Activated B cell treated with CpG ODN at 0.5 μM for 24 hours (primary cell): ENCODE measurements at regions not wholly inside any gene's neighbourhood (a gene's known extent, or its start where the extent isn't known, plus 50 kb on each side); places are given as distances from the start of the nearest gene placed in this dataset.
"Not testable (repeated sequence)": the region's sequence is repeated elsewhere in the genome, so short reads cannot be mapped to it uniquely, and the experiment has no call there.

Source experiments
- ATAC-seq: fragments of 200-7000 bp; cut with Tn5 transposase; one replicate; pipeline ENCODE4 v1.10.0; 2021; ENCODE audit warnings: low read depth, mild to moderate bottlenecking, moderate library complexity
- CTCF ChIA-PET: fragments of 350-600 bp; sonication (Branson Sonifier 250); formaldehyde crosslinking; loops from one replicate; lab custom pipeline; 2021; ENCODE audit warnings: antibody characterized with exemption; lab: Charles Lee
- POLR2A ChIA-PET: fragments of 350-600 bp; sonication (Branson Sonifier 250); formaldehyde crosslinking; loops from one replicate; lab custom pipeline; 2021; ENCODE audit warnings: antibody characterized with exemption; lab: Charles Lee
- DNase-seq: peaks from one replicate; pipeline ENCODE4 v3.0.0; 2022
- H3K27ac Mint-ChIP-seq: one replicate; pipeline ENCODE4 v1.8.0; 2020; ENCODE audit warnings: mixed read lengths
- H3K27me3 Mint-ChIP-seq: one replicate; pipeline ENCODE4 v1.8.0; 2021; ENCODE audit warnings: mixed read lengths
- H3K36me3 Mint-ChIP-seq: one replicate; pipeline ENCODE4 v1.8.0; 2021; ENCODE audit warnings: low read depth, mixed read lengths
- H3K4me1 Mint-ChIP-seq: one replicate; pipeline ENCODE4 v1.8.0; 2021; ENCODE audit warnings: mixed read lengths
- H3K4me3 Mint-ChIP-seq: one replicate; pipeline ENCODE4 v1.8.0; 2020; ENCODE audit warnings: mild to moderate bottlenecking, mixed read lengths
- H3K9me3 Mint-ChIP-seq: one replicate; pipeline ENCODE4 v1.8.0; 2020; ENCODE audit warnings: mixed read lengths
- intact Hi-C: fragments of 100-400 bp; cut with micrococcal nuclease; formaldehyde crosslinking; loops from one replicate; pipeline ENCODE4 v1.15.1; 2024
- TF ChIP-seq, protein P1 (sequence below): fragments of 200-600 bp; IDR thresholded peaks from one replicate; pipeline ENCODE4 v1.8.0; 2022; ENCODE audit warnings: antibody characterized with exemption, mild to moderate bottlenecking

DNA sequence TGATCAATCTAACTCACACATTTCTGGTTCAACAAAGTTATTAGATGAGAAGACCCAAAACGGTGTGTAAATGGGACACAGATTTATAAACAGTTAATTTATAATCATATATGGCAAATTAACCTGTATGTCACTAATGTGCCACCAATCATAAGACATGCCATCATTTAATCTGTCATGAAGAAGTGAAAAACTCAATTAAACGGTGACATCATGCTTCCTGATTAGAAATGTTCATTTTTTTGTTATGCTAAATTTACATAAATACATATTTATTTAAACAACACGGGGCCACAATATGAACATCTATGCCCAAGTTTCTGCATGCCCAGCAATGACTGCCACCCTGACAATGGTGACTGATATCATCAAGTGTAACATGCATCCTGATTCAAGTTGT, 164.1 kb upstream of the EEA1 start:
- TF ChIP-seq, protein P1, sequence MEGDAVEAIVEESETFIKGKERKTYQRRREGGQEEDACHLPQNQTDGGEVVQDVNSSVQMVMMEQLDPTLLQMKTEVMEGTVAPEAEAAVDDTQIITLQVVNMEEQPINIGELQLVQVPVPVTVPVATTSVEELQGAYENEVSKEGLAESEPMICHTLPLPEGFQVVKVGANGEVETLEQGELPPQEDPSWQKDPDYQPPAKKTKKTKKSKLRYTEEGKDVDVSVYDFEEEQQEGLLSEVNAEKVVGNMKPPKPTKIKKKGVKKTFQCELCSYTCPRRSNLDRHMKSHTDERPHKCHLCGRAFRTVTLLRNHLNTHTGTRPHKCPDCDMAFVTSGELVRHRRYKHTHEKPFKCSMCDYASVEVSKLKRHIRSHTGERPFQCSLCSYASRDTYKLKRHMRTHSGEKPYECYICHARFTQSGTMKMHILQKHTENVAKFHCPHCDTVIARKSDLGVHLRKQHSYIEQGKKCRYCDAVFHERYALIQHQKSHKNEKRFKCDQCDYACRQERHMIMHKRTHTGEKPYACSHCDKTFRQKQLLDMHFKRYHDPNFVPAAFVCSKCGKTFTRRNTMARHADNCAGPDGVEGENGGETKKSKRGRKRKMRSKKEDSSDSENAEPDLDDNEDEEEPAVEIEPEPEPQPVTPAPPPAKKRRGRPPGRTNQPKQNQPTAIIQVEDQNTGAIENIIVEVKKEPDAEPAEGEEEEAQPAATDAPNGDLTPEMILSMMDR = no peak
- ATAC-seq = no peak
- no peak overlapping the region for H3K27ac Mint-ChIP-seq
- H3K4me1 Mint-ChIP-seq = peaks cover 14% of the 10 kb centered on the region
- no peaks in the 10 kb centered on the region for H3K9me3 Mint-ChIP-seq
- no peaks in the 10 kb centered on the region for H3K36me3 Mint-ChIP-seq
- H3K27me3 Mint-ChIP-seq = no peaks in the 10 kb centered on the region
- no peak overlapping the region for H3K4me3 Mint-ChIP-seq
- intact Hi-C loops = no loop called here
- ChIA-PET CTCF (interaction anchor here (0.7 kb wide), 1 partner anchor 326 kb away, joined by 3 read pairs; no protein-coding TSS in a partner anchor), POLR2A (no interaction called here)
- no peak for DNase-seq

DNA sequence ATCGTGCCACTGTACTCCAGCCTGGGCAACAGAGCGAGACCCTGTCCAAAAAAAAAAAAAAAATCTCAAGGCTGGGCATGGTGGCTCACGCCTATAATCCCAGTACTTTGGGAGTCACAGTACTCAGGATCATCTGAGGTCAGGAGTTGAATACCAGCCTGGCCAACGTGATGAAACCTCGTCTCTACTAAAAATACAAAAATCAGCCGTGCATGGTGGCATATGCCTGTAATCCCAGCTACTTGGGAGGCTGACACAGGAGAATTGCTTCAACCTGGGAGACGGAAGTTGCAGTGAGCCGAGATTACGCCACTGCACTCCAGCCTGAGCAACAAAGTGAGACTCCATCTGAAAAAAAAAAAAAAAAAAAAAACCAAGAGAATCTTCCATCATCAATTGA, 165.1 kb upstream of the EEA1 start:
- H3K27ac Mint-ChIP-seq, H3K36me3 Mint-ChIP-seq, intact Hi-C loops, CTCF ChIA-PET, H3K9me3 Mint-ChIP-seq, H3K4me3 Mint-ChIP-seq, H3K27me3 Mint-ChIP-seq, ATAC-seq, DNase-seq: not testable (repeated sequence)
- POLR2A ChIA-PET = interaction anchor here (0.7 kb wide), 1 partner anchor 290 kb away, joined by 6 read pairs; no protein-coding TSS in a partner anchor
- peaks cover 18% of the 10 kb centered on the region for H3K4me1 Mint-ChIP-seq

- ChIA-PET POLR2A (interaction anchor here (0.7 kb wide), 1 partner anchor 44 kb away, joined by 3 read pairs; no protein-coding TSS in a partner anchor), CTCF (interaction anchor here (1.1 to 4.0 kb wide), 4 partner anchors 11 to 302 kb away, joined by 3 to 38 read pairs (median 4); no protein-coding TSS in a partner anchor)
- Mint-ChIP-seq H3K9me3 (no peaks in the 10 kb centered on the region), H3K4me1 (peaks cover 18% of the 10 kb centered on the region), H3K36me3 (no peaks in the 10 kb centered on the region), H3K4me3 (peak overlapping the region; percentile 45), H3K27me3 (no peaks in the 10 kb centered on the region), H3K27ac (peak overlapping the region; percentile 19)
- TF ChIP-seq, protein P1 = no peak
- ATAC-seq = peak; percentile 34
- intact Hi-C loops = loop anchor here (5.0 kb wide), 2 partner anchors 87 to 147 kb away; no protein-coding TSS in a partner anchor
- DNase-seq = no peak
Measured at GRCh38 chr12:93094988-93095737, 166.1 kb upstream of the EEA1 start.

DNA sequence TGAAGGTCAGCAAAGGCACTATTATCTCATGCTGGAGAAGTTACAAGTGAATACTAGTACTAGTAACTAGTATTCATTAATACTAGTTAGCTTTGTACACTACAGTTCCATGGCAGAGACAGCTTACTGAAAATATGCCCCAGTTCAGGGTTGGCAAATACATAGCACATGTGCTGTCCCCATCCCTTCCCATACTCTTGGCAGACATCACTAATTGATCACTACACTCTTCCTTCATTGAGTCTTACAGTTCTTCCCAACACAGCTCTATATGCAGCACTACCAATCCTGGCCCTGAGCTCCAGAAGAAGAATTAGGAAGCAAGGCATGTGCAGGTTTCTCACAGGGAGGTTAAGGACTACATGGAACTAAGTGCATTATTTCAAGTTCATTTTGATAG, 168.3 kb upstream of the EEA1 start:
- intact Hi-C loops = loop anchor here (5.0 kb wide), 2 partner anchors 85 to 145 kb away; no protein-coding TSS in a partner anchor
- no peaks in the 10 kb centered on the region for H3K36me3 Mint-ChIP-seq
- no peak for DNase-seq
- TF ChIP-seq, protein P1 = no peak
- no peaks in the 10 kb centered on the region for H3K27me3 Mint-ChIP-seq
- no peak overlapping the region for H3K27ac Mint-ChIP-seq
- H3K4me1 Mint-ChIP-seq = peaks cover 18% of the 10 kb centered on the region
- H3K9me3 Mint-ChIP-seq = no peaks in the 10 kb centered on the region
- no peak overlapping the region for H3K4me3 Mint-ChIP-seq
- POLR2A ChIA-PET = interaction anchor here (0.6 to 2.1 kb wide), 6 partner anchors 38 to 322 kb away, joined by 3 to 14 read pairs (median 4); partner anchors contain the start of gene EEA1
- no peak for ATAC-seq
- CTCF ChIA-PET = interaction anchor here (0.7 to 4.0 kb wide), 27 partner anchors 8 to 1004 kb away, joined by 3 to 47 read pairs (median 5); partner anchors contain the start of gene EEA1

GRCh38 chr12:93098077-93098476, 169.0 kb upstream of the EEA1 start:
- no peaks in the 10 kb centered on the region for H3K9me3 Mint-ChIP-seq
- H3K36me3 Mint-ChIP-seq = no peaks in the 10 kb centered on the region
- peak; percentile 23 for DNase-seq
- CTCF ChIA-PET = interaction anchor here (0.7 to 4.0 kb wide), 26 partner anchors 12 to 1004 kb away, joined by 3 to 47 read pairs (median 5); partner anchors contain the start of gene EEA1
- H3K4me1 Mint-ChIP-seq = peaks cover 18% of the 10 kb centered on the region
- no peak overlapping the region for H3K4me3 Mint-ChIP-seq
- ATAC-seq = peak; percentile 98
- POLR2A ChIA-PET = interaction anchor here (0.6 to 2.1 kb wide), 4 partner anchors 38 to 321 kb away, joined by 4 to 14 read pairs (median 8); no protein-coding TSS in a partner anchor
- H3K27ac Mint-ChIP-seq = peak overlapping the region; percentile 46
- intact Hi-C loops = loop anchor here (1.0 to 5.0 kb wide), 13 partner anchors 40 to 1004 kb away; partner anchors contain the start of genes EEA1 and MRPL42
- TF ChIP-seq, protein P1 = peak; percentile 34
- no peaks in the 10 kb centered on the region for H3K27me3 Mint-ChIP-seq
